Midbrain (tissue), 1 donor: ENCODE measurements at regions not wholly inside any gene's neighbourhood (a gene's known extent, or its start where the extent isn't known, plus 50 kb on each side); places are given as distances from the start of the nearest gene placed in this dataset.

Source experiments
- DNase-seq: peaks from one replicate; lab custom pipeline; 2025; lab: John Stamatoyannopoulos, UW

- DNase-seq = no peak
These were observed 103.4 kb upstream of the HS3ST1 start for GRCh38 chr4:11532138-11532537.

- DNase-seq = no peak
These were observed 101.0 kb upstream of the HS3ST1 start for GRCh38 chr4:11529625-11530201.

- no peak for DNase-seq
These were observed 96.4 kb upstream of the HS3ST1 start for GRCh38 chr4:11525085-11525484.

DNA sequence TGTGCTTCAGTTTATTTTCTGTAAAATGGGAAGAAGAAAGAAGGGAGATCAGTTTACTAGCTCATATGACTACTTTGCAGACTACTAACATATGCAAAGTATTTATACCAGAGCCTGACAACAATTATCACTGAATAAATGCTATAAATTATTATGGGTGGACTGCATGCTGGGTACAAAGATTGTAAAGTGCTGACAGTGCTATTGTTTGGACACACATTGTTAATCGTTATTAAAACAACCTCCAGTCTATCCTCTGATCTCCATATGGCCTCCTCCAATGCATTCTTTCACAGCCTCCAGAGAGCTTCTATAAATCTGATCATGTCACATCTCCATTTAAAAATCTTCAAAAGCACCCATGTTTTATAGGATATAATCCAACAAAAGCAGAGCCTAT is 90.1 kb upstream of the HS3ST1 start:
- no peak for DNase-seq

GRCh38 chr4:11514779-11515419 is 86.2 kb upstream of the HS3ST1 start:
- no peak for DNase-seq

- no peak for DNase-seq
These were observed 85.3 kb upstream of the HS3ST1 start for GRCh38 chr4:11514003-11514402.

GRCh38 chr4:11512871-11513270 is 84.2 kb upstream of the HS3ST1 start:
- no peak for DNase-seq

GRCh38 chr4:11511321-11511720 is 82.6 kb upstream of the HS3ST1 start:
- DNase-seq = no peak

DNA sequence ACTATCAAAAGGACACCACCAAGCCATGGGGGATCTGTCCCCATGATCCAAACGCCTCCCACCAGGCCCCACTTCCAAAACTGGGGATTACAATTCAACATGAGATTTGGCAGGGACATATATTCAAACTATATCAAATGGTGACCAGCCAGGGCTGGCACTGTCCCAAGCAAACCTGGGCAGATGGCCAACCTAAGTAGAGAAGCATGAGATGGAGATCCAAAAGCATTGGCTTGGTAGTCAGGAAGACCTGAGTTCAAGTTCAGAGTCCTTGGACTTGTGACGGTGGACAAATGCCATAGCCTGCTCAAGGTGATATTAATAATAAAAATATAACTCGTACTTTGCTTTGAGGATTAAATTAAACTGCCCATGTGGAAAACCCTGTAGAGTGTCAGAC is 79.2 kb upstream of the HS3ST1 start:
- DNase-seq = no peak

DNA sequence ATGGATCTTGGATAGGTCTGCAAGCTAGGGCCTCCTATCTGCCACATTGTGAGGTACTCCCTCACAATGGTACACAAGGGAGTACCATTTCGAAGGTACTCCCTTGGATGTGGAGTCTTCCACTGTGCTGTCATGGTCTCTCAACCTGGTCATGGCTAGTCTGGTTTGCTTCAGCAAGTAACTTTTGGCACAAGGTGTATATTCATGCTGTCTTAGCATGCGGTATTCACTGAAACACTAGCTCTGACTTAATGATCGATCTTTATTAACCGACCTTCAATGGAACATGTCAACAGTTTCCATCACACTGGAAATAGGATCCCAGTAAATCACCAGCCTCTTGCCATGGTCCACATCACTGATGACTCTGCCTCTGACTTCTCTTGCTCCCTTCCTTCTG is 77.5 kb upstream of the HS3ST1 start:
- no peak for DNase-seq

- DNase-seq = no peak
These were observed 76.7 kb upstream of the HS3ST1 start for GRCh38 chr4:11505221-11505971.

- DNase-seq = no peak
These were observed 74.5 kb upstream of the HS3ST1 start for GRCh38 chr4:11503166-11503565.

DNA sequence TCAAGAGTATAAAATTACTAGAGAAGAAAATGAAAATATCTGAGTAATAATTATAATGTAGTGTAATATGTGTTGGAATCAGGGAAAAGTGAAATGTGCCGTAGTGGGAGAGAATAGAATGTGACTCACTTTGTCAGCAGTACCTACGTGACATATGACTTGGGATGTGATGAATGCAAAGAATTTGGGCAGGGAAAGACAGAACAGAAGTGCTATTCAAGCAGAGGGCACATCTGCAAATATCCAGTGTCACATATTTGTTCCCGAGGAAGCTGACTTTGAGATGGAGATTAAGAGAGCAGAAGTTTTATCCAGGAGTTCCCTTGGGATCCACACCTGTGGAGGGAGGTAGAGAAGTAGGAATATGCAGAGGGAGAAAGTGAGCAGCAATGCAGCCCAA is 69.3 kb upstream of the HS3ST1 start:
- no peak for DNase-seq

DNA sequence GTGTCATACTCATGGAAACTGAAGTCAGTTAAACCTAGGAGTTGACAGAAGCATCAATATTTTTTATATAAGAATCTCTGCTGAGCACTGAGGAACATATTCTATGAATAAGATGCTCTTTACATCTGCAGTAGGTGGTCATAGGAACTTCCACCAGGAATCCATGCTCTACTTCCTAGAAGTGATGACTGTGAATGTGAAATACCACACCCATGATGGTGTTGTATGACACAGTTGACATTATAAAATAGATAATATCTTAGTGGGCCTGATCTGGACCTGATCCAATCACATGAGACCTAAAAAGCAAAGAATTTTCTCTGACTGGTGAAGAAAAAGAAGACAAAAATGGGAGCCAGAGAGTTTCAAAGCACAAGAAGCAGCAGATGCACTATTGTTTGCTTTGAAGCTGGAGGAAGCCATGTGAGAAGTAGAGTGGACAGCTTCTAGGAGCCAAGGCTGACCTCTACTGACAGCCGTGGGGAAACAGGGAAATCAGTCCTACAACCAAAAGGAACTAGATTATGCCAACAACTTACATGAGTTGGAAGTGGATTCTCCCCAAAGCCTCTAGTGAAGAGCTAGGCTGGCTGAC is 68.6 kb upstream of the HS3ST1 start:
- no peak for DNase-seq

DNA sequence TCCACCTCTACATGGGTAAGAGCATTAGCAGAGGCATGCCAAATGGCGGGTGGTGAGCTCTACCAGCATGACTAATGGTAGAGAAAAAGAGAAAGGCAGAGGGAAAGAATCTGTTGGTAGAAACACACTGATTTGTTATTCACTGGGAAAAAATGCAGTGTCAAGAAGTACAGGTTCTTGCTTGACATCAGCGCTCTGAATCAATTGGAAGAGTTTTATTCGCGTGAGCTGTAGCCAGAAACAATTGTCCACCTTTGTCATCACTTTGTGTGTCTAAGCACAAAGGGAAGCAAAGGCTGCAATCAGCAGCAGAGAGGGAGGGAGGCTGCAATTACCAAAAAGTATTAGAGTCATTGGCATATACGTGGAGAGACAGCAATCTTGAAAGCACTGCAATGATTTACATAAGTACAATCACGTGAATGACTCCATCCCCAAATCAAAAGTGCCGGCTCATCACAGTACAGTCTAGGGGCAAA is 67.7 kb upstream of the HS3ST1 start:
- DNase-seq = no peak

- DNase-seq = no peak
These were observed 67.1 kb upstream of the HS3ST1 start for GRCh38 chr4:11495818-11496217.

DNA sequence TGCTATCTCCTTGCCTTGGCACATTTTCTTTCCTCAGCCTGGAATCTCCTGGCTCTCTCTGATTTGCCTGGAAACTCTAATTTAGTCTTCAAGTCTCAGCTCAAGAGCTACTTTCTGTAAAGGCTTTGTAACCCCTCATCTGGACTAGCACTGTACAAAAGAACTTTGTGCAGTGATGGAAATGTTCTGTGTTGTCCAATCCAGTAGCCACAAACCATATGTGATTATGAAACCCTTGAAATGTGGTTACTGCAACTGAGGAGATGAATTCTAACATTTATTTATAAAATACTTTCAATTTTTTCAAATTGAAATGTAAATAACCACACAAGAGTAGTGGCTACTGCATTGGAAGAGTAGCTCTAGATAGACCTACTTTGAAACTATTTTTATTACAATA is 66.6 kb upstream of the HS3ST1 start:
- DNase-seq = no peak

GRCh38 chr4:11494232-11494631 is 65.5 kb upstream of the HS3ST1 start:
- no peak for DNase-seq

GRCh38 chr4:11489453-11490083 is 60.9 kb upstream of the HS3ST1 start:
- no peak for DNase-seq

DNA sequence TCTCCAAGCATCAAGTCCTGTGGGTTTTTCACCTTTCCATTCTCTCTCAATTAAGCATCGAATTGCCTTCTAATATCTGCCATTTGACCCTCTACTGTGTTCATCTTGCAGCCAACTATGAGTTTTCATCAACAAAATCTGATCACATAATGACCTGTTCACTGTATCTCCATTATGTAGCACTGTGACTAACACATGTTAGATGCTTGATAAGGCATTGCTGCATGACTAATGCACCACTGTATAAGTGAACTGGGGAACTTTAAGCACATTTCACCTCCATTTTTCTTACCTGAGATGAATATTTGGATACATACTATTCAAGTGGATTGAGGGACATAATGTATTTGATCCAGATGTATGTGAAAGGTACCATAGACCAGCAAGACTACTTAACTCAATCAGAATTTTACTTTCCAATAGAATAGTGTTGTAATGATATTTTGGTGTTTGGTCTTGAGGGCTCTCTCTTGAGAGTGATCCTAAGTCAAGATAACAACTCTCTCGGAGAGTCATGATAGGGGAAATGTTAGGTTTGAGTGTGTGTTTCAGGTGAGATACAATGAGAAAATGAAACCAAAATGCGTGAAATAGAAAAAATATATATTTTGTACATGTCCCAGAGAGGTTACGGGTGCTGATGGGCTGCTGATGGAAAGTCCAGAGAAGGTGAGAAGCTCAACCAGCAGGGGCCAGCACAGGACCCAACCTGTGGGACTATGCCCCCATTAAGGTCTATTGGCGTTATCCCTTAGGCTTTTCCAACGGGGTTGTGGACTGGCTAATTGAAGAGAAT is 60.2 kb upstream of the HS3ST1 start:
- DNase-seq = no peak

- DNase-seq = no peak
These were observed 59.3 kb upstream of the HS3ST1 start for GRCh38 chr4:11487868-11488544.
